SU-DHL-6 (cell line): ENCODE measurements at regions not wholly inside any gene's neighbourhood (a gene's known extent, or its start where the extent isn't known, plus 50 kb on each side); places are given as distances from the start of the nearest gene placed in this dataset.

Experiments
- H2AFZ ChIP-seq: fragments of 200-600 bp; sonication (generic); 2 replicates; pipeline ENCODE4 v1.6.1; 2014; ENCODE audit warnings: low read depth, mild to moderate bottlenecking, moderate library complexity, mixed read lengths, antibody characterized with exemption, low read length; ENCODE audit not compliant: severe bottlenecking
- H3F3A ChIP-seq: fragments of 200-600 bp; shearing (Covaris generic); 2 replicates; pipeline ENCODE4 v1.6.0; 2016; ENCODE audit warnings: antibody characterized with exemption, mild to moderate bottlenecking; ENCODE audit not compliant: insufficient read depth
- H3K27ac ChIP-seq: fragments of 200-600 bp; sonication (generic); 2 replicates; pipeline ENCODE4 v1.5.1; 2016; ENCODE audit warnings: low read depth, mild to moderate bottlenecking, low read length, moderate library complexity, mixed read lengths
- H3K27me3 ChIP-seq: fragments of 200-600 bp; sonication (generic), shearing (Covaris generic); 2 replicates; pipeline ENCODE4 v1.6.0; 2014; ENCODE audit warnings: mild to moderate bottlenecking, low read length
- H3K36me3 ChIP-seq: fragments of 200-600 bp; sonication (generic); 2 replicates; pipeline ENCODE4 v1.6.1; 2014; ENCODE audit warnings: mild to moderate bottlenecking, low read length, mixed read lengths
- H3K4me2 ChIP-seq: fragments of 300-600, 200-600 bp; shearing (Covaris generic), sonication (generic); 2 replicates; pipeline ENCODE4 v1.6.0; 2014; ENCODE audit warnings: low read length, low read depth, mild to moderate bottlenecking; ENCODE audit not compliant: poor library complexity, severe bottlenecking
- H3K4me3 ChIP-seq: fragments of 200-600 bp; sonication (generic); 2 replicates; pipeline ENCODE4 v1.5.1; 2014; ENCODE audit warnings: antibody characterized with exemption, low read length, mild to moderate bottlenecking, mixed read lengths; ENCODE audit not compliant: insufficient read depth, poor library complexity, severe bottlenecking
- H3K79me2 ChIP-seq: fragments of 200-600 bp; sonication (generic); 2 replicates; pipeline ENCODE4 v1.6.1; 2014; ENCODE audit warnings: mild to moderate bottlenecking, low read length, moderate library complexity; ENCODE audit not compliant: insufficient read depth
- H3K9ac ChIP-seq: fragments of 200-600 bp; sonication (generic); 2 replicates; pipeline ENCODE4 v1.7.0; 2014; ENCODE audit warnings: mild to moderate bottlenecking, low read length
- H3K9me2 ChIP-seq: fragments of 200-600 bp; sonication (generic); replicated peaks from 2 replicates; pipeline ENCODE4 v1.6.1; 2014; ENCODE audit warnings: low read length; ENCODE audit not compliant: insufficient read depth
- H3K9me3 ChIP-seq: fragments of 200-600 bp; sonication (generic); 2 replicates; pipeline ENCODE4 v1.6.1; 2014; ENCODE audit warnings: low read length, mixed read lengths; ENCODE audit not compliant: insufficient read depth
- H4K20me1 ChIP-seq: fragments of 200-600 bp; sonication (generic); 2 replicates; pipeline ENCODE4 v1.6.1; 2014; ENCODE audit warnings: low read depth, mild to moderate bottlenecking, antibody characterized with exemption, low read length, moderate library complexity, mixed read lengths
- CTCF ChIP-seq: fragments of 200-600 bp; sonication (generic); IDR thresholded peaks from one replicate; pipeline ENCODE4 v1.5.1; 2017; ENCODE audit warnings: antibody characterized with exemption, mild to moderate bottlenecking, low read length, moderate library complexity; ENCODE audit not compliant: insufficient read depth, poor library complexity, severe bottlenecking
- EZH2phosphoT487 ChIP-seq: fragments of 200-600 bp; sonication (generic), shearing (Covaris generic); conservative IDR thresholded peaks from 2 replicates; pipeline ENCODE4 v1.6.1; 2018; ENCODE audit warnings: mild to moderate bottlenecking, antibody characterized with exemption, low read length, moderate library complexity, mixed read lengths

GRCh38 chr21:26715878-26716506, 129.2 kb downstream of the ADAMTS1 start:
- Histone ChIP-seq H3K9me2 (no peaks in the 10 kb centered on the region), H3K9ac (no peak overlapping the region), H3K9me3 (no peaks in the 10 kb centered on the region), H3K27ac (no peak overlapping the region), H3K4me3 (no peak overlapping the region), H3F3A (no peaks in the 10 kb centered on the region), H3K27me3 (no peaks in the 10 kb centered on the region), H3K4me2 (no peak overlapping the region), H4K20me1 (no peaks in the 10 kb centered on the region), H3K79me2 (no peaks in the 10 kb centered on the region), H2AFZ (no peak overlapping the region), H3K36me3 (no peaks in the 10 kb centered on the region)
- TF ChIP-seq CTCF = no peak
- no peak for TF ChIP-seq EZH2phosphoT487

- no peaks in the 10 kb centered on the region for H3K36me3 ChIP-seq
- TF ChIP-seq CTCF (no peak), EZH2phosphoT487 (no peak)
- no peaks in the 10 kb centered on the region for H3F3A ChIP-seq
- no peak overlapping the region for H3K9ac ChIP-seq
- H3K4me2 ChIP-seq = no peak overlapping the region
- no peaks in the 10 kb centered on the region for H3K79me2 ChIP-seq
- H3K27ac ChIP-seq = no peak overlapping the region
- H3K27me3 ChIP-seq = no peaks in the 10 kb centered on the region
- H3K9me3 ChIP-seq = no peaks in the 10 kb centered on the region
- no peaks in the 10 kb centered on the region for H4K20me1 ChIP-seq
- no peak overlapping the region for H2AFZ ChIP-seq
- H3K4me3 ChIP-seq = no peak overlapping the region
- no peaks in the 10 kb centered on the region for H3K9me2 ChIP-seq
These were observed 130.1 kb downstream of the ADAMTS1 start for GRCh38 chr21:26715116-26715515.

DNA sequence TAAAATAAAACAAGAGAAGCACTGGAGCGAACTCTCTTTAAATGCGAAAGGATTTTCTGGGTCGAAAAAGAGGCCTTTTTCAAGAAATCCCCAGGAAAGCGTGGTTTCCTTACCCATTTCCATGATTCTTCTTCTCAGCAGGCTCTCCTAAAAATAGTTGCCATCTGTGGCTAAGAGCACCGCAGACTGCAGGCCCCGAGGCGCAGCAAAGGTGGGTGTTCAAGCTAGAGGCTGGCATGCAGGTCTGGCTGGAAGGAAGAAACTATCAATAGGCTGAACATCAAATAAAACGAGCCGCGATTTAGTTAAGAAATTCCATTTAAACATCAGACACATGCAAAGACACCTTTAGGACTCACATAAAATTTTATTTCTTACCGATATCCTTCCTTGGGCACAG, 135.1 kb downstream of the ADAMTS1 start:
- Histone ChIP-seq H3K4me3 (no peak overlapping the region), H3K4me2 (no peak overlapping the region), H3K9ac (no peak overlapping the region), H3K27ac (no peak overlapping the region), H3K9me3 (no peaks in the 10 kb centered on the region), H3F3A (no peaks in the 10 kb centered on the region), H3K27me3 (no peaks in the 10 kb centered on the region), H4K20me1 (no peaks in the 10 kb centered on the region), H3K9me2 (no peaks in the 10 kb centered on the region), H3K79me2 (no peaks in the 10 kb centered on the region), H3K36me3 (no peaks in the 10 kb centered on the region), H2AFZ (no peak overlapping the region)
- no peak for TF ChIP-seq CTCF
- no peak for TF ChIP-seq EZH2phosphoT487
